ENCODE measurements at regions not wholly inside any gene's neighbourhood (a gene's known extent, or its start where the extent isn't known, plus 50 kb on each side); places are given as distances from the start of the nearest gene placed in this dataset.

DNA sequence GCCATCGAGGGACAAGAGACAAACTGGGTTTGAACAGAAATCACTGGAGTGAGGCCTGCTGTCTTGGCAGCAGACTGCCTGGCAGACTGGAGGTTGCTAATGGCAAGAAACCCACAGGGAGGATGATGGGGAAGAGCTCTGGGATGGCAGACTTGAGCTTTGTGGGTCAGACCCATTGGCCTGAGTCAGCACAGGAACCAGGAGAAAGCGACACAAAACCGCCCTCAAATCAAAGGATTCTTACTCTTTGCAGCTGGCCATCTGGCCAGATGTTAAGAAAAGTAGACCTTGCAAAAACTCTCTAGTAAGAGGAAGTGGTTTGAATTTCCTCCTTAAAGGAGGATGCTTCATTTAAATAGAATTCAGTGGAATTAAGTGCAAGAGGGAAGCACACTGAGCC lies 195.2 kb upstream of the JUN start:
- peak; percentile 39 for DNase-seq (ENCODE audit: low read depth)
- H3K4me3 ChIP-seq (ENCODE audit: low read length), result no peak overlapping the region
- TF ChIP-seq, protein P1, sequence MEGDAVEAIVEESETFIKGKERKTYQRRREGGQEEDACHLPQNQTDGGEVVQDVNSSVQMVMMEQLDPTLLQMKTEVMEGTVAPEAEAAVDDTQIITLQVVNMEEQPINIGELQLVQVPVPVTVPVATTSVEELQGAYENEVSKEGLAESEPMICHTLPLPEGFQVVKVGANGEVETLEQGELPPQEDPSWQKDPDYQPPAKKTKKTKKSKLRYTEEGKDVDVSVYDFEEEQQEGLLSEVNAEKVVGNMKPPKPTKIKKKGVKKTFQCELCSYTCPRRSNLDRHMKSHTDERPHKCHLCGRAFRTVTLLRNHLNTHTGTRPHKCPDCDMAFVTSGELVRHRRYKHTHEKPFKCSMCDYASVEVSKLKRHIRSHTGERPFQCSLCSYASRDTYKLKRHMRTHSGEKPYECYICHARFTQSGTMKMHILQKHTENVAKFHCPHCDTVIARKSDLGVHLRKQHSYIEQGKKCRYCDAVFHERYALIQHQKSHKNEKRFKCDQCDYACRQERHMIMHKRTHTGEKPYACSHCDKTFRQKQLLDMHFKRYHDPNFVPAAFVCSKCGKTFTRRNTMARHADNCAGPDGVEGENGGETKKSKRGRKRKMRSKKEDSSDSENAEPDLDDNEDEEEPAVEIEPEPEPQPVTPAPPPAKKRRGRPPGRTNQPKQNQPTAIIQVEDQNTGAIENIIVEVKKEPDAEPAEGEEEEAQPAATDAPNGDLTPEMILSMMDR (conservative IDR thresholded peaks at IDR 0.05; ENCODE audit: low read length), result no peak

GRCh38 chr1:58979677-58980076 lies 195.8 kb upstream of the JUN start:
- DNase-seq (ENCODE audit: low read depth), result no peak
- H3K4me3 ChIP-seq (ENCODE audit: low read length), result no peak overlapping the region

DNA sequence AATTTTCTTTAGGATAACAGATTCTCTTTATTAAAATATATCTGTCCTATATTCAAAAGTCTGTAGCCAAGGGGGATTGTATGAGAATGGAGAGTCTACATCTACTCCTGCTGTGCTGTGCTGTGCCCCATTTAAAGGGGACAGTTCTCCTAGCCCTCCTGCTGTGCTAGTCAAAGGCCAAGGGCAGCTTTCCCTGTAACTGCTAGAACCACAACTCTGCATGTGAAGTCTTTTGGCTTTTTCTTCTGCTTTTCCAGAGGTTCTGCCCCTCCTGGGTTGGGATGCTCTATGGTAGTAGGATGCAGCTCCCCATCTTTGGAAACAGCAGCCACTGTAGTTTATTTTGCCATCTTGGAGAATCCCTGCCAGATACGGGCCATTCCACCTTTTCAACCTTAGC lies 197.5 kb upstream of the JUN start:
- DNase-seq (ENCODE audit: low read depth), result no peak
- TF ChIP-seq, protein P1 (conservative IDR thresholded peaks at IDR 0.05; ENCODE audit: low read length), result no peak
- no peak overlapping the region for H3K4me3 ChIP-seq (ENCODE audit: low read length)

More at GRCh38 chr1:58979677-58980076, 195.8 kb upstream of the JUN start:
- TF ChIP-seq, protein P1 (conservative IDR thresholded peaks at IDR 0.05; ENCODE audit: low read length), result no peak

DNA sequence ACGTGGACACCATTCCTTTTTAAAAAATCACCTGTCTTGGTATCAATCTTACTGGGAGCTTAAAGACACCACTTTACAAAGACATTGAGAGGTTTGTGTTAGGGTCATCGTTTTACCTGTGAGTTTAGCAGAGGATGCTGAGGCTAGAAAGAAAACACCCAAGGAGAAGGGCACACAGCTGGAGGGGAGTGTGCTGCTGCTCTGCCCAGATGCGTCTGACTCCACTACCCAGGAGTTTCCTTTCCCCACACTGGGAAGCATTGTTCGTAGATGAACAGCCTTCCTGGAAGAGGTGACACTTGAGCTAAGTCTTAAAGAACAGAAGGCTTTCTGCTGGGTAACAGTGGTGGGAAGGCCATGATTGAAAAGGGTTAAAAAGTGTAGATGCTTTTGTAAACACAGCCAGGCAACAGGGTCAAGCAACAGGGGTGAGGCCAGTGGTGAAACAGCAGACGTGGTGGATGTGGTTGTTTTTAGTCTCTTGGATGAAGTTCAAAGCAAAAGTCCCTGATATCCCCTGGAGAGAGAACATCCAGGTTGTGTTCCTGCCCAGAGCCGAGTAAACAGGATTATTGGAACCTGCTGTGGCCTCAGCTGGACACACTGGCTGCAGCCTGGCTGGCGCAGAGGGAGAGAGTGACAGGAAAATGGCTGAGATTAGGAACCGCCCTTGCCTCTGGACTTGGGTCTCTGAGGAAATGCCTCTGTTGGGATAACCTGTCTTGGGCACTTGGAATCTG lies 198.6 kb upstream of the JUN start:
- H3K4me3 ChIP-seq (ENCODE audit: low read length), result no peak overlapping the region
- TF ChIP-seq, protein P1 (conservative IDR thresholded peaks at IDR 0.05; ENCODE audit: low read length), result no peak
- peak; percentile 49 for DNase-seq (ENCODE audit: low read depth)

DNA sequence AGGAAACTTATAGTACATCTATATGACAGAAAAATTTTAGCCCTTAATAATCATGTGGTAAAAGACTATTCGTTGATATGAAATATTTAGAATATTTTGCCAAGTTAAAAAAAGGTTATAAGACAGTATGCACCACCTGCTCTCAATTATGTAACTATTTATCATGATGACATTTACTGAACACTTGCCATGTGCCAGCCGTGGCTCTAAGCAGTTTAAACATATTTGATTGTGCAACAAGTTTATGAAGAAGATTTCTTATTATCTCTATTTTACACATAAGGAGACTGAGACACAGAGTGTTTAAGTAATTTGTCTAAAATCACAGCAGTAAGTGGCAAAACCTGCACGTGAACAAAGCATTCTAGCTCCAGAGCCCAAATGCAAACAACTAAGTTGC lies 199.3 kb upstream of the JUN start:
- TF ChIP-seq, protein P1 (conservative IDR thresholded peaks at IDR 0.05; ENCODE audit: low read length), result no peak
- H3K4me3 ChIP-seq (ENCODE audit: low read length), result no peak overlapping the region
- DNase-seq (ENCODE audit: low read depth), result peak; percentile 89

DNA sequence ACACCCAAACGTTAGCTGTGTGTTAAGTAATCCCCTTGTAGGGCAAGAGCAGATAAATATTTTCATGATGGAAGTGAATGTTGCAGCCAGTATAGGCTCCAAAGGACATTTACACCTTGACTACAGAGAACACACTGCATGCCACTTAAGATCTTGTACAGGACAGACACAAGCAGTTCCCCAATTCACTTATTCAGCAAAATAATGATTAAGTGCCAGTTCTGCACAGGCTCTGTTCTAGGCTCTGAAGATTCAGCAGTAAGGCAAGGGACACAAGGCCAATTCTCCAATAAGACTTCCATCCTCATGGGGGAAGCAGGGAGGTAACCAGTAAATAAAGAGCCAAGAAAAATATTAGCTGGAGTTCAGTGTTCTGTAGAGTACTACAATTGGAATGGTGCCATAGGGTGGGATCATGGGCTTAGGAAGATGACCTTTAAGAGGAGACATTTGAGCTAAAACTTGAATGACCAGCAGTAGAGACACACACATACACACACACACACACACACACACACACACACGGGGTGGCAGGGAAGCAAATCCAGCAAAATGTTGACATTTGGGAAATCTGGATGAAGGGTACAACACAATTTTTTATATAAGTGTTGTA lies 199.9 kb upstream of the JUN start:
- no peak overlapping the region for H3K4me3 ChIP-seq (ENCODE audit: low read length)
- TF ChIP-seq, protein P1 (conservative IDR thresholded peaks at IDR 0.05; ENCODE audit: low read length), result no peak
- DNase-seq (ENCODE audit: low read depth), result no peak

Measured in AG10803 (cell line).